ENCODE measurements at regions not wholly inside any gene's neighbourhood (a gene's known extent, or its start where the extent isn't known, plus 50 kb on each side); places are given as distances from the start of the nearest gene placed in this dataset.

DNA sequence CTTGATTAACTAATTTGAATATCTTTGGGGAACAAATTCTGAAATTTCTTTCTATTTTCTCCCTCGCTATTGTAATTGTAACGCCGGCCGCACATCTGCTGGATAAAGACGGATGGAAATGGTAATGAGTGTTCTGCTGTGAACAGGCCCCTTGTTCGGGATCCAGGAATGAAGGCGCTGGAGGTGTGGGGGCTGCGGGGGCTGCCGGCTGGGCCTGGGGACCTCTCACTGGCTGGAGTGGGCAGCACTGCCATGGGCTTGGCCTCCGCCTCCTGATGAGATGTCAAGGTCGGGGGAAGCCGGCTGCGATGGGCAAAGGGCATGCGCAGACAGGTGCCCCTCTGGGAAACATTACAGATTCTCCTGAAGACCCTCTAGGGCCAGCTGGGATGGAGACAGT, 175.4 kb downstream of the PHETA1 start:
- no peak for DNase-seq

- DNase-seq = no peak
Measured at GRCh38 chr12:111193067-111193466, 175.8 kb downstream of the PHETA1 start.

DNA sequence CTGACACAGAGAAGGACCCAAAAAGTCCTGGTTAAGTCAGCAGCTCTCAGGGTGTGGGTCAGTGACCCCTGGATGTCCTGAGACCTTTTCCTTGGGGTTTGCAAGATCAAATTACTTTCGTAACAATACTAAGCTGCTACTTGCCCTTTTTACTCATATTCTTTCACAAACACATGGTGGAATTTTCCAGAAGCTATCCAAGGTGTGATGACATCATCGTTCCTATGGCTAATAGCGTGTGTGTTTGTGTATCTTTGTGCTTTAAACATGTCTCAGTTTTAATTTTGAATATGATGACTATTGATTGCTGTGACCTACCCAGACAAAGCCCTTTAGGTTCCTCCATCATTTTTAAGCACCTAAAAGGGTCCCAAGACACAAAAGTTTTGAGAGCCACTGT, 176.2 kb downstream of the PHETA1 start:
- DNase-seq = no peak

DNA sequence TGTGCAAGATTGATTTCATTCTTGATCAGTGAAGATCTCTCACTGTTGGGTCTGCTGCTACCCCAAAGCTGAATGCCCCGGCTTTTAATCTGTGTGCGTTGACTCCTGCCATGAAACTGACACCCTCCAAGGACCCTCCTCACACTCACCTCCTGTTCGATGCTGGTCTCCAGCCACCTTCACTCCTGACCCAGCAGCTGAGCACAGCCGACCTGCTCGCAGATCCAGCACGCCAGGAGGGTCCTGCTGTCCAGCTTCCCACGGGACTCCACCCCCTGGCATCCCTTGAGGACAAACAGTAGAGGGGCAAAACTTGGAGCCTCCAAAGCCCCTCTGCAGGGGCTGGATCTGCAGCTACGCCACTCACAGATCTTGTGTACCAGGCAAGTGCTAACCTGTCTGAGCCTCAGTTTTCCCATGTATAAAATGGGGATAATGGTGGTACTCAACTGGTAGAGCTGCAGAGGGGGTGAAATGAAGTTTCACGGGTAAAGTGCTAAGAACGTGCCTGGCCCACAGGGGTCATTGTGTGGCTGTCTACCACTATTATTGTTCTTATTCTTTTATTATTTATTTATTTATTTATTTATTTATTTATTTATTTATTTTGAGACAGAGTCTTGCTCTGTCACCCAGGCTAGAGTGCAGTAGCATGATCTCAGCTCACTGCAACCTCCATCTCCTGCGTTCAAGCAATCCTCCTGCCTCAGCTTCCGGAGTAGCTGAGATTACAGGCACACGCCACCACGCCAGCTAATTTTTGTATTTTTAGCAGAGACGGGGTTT, 178.0 kb downstream of the PHETA1 start:
- DNase-seq = no peak

GRCh38 chr12:111189792-111190191, 179.1 kb downstream of the PHETA1 start:
- no peak for DNase-seq

GRCh38 chr12:111188436-111188835, 180.5 kb downstream of the PHETA1 start:
- DNase-seq = no peak

DNA sequence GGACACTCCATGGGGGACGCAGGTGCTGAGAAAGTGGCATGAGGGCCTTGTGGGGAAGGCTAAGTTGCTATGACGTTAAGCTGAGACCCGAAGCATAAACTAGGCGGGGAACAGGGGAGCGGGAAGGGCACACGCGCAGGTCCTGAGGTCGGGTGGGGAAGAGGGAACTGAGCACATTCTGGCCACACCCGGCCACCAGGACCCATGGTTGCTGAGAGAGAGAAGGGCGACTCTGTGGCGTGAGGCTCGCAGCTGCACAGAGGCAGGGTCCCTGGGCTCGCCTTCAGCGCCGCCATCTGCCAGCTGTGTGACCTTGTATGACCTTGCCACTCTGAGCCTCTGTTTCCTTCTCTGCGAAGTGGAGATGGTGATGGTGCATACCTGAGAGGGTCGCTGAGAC, 182.5 kb downstream of the PHETA1 start:
- DNase-seq = no peak

DNA sequence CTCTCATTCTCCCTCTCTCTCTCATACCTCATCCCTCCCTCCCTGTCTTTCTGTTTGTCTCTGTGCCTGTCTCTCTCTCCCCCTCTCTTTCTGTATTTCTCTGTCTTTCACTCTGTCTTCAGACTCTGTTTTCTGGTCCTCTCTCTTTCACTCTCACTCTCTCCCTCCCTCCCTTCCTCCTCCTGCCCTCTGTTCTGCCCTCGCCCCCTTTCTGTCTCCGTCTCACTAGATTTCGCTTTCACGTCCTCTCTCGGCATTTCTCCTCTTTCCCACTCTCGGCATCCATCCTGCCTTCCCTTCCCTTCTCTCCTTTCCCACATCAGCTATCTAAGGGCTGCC, 183.0 kb downstream of the PHETA1 start:
- no peak for DNase-seq

- no peak for DNase-seq
Measured at GRCh38 chr12:111185206-111185888, 183.5 kb downstream of the PHETA1 start.

DNA sequence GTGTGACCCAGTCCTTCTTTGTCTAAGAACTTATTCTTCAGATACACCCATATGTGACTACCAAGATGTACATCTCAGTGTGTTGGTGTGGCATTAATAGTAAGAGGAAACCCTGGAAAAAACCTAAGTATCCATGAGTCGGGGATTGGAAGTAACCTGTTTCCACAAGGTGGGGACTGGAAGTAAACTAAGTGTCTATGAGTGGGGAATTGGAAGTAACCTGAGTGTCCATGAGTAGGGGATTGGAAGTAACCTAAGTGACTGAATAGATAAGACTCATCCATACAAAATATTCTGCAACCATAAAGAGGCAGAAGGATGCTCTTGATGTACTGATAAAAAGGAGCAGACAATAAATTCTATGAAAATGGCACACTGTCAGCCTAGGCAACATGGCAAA, 184.7 kb downstream of the PHETA1 start:
- no peak for DNase-seq

DNA sequence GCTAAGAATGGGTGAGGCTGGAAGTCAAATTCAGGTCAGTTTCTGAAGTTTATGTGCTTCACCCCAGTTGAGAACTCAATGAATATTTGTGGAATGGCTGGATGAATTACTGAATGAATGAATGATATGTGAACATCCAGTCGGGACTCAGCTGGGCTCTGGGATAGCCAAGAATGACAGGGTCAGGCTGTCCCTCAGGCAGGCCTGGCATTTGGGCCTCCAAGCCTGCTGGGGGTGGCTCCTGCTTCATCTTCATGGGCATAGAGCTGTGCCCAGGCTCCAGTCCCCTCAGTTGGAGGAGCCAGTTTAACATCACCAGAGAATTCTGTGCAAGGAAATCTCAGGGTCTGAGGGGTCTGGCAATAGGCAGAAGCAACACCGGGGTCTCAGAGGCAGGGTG, 185.8 kb downstream of the PHETA1 start:
- no peak for DNase-seq

DNA sequence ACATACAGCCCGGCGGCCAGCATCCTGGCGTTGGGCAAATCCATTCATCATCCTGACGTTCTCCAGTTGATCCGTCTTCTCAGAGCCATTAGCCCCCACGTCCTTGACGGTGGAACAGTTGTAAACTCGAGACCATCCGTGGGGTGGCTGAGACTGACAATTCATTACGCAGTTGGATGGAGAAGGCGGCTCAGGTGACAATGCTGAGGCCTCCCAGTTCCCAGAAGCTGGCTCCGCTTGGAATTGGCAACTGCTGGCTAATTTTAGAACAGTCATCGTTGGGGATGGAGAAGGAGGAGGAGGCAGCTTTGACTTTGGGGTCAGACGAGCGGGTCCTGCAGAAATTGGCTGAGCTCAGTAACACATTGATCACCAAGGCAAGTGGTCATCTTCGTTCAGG, 186.5 kb downstream of the PHETA1 start:
- no peak for DNase-seq

GRCh38 chr12:111181143-111181726, 187.7 kb downstream of the PHETA1 start:
- DNase-seq = no peak

GRCh38 chr12:111180426-111181142, 188.3 kb downstream of the PHETA1 start:
- DNase-seq = no peak

GRCh38 chr12:111178181-111179081, 190.5 kb downstream of the PHETA1 start:
- no peak for DNase-seq

- no peak for DNase-seq
Measured at GRCh38 chr12:111175396-111176094, 193.3 kb downstream of the PHETA1 start.

DNA sequence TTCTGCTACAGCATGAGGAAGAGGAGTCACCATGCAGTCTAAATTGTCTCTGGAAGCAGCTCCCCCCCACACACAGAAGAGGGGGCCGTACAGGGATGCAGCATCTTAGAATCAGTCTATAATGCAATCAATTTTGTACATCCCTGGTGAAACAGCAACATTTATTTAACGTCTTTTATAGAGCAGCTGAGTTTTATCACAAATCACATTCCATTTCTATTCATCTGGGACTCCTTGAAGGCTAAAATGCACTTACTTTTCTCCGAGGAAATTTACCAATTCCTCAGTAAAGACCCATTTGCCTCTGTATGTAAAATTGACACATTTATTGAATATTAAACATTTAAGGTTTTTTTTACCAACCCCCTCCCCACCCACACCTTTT, 193.9 kb downstream of the PHETA1 start:
- DNase-seq = no peak

DNA sequence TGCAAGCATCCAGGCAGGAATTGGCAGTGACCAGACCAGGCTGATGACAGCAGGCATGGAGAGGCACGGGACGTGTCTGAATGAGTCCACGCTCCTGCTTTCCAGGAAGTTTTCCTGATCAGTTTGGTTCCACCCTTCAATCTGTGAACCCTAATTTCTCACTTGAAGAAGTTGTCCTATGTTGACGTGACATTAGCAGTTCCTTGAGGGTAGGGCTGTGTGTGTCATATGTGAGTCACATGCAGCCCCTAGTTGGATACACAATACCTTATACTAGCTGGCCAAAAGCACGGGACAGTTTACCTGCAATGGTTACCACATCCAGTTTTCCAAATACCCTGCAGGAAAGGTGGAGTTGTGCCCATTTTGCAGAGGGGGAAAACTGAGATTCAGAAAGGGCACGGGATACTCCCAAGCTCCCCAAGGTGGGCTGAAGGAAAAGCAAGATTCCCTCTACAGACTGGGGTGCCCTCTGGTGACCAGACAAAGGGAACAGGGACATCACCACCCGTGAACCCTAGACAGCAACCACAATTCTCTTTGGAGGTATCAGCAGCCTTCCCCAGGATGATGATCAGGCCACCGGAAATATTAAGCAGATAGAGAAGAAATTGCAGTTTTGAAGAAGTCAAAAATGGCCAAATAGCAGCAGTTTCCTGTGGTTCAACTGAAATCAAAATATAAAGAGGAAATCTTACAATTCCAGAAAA, 194.5 kb downstream of the PHETA1 start:
- DNase-seq = no peak

GRCh38 chr12:111173836-111174235, 195.1 kb downstream of the PHETA1 start:
- no peak for DNase-seq

DNA sequence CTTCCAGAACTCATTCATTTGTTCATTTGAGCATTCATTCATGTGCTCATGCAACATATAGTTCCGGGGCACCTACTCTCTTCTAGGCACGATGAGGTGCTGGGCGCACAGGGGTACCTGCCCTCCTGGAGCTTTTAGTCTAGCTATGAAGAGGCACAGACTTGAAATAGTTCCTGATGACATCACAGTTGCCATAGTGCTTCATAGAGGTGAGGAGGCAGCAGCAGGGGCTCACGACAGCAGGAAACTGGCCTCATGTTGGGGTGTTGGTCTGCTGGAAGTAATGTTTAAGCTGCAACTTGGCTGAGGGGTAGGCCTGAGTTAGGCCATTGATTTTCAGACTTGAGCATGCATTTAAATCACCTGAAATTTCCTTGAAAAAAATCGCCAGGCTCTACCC, 195.5 kb downstream of the PHETA1 start:
- DNase-seq = no peak

GRCh38 chr12:111172786-111173185, 196.1 kb downstream of the PHETA1 start:
- DNase-seq = no peak

Data from amniotic stem cell (primary cell).